GM12878 (cell line): ENCODE measurements at regions not wholly inside any gene's neighbourhood (a gene's known extent, or its start where the extent isn't known, plus 50 kb on each side); places are given as distances from the start of the nearest gene placed in this dataset.

Experiments
- ATAC-seq: fragments of 200-7000 bp; cut with Tn5 transposase; 3 replicates; pipeline ENCODE4 v1.9.1; 2020; ENCODE audit warnings: mild to moderate bottlenecking, moderate library complexity
- BruUV-seq: library from RNA; stranded (reverse); fragments of 400-500 nt; replicated peaks from 2 replicates; lab custom pipeline; 2021; lab: Mats Ljungman, UMichigan
- CTCF ChIA-PET: fragments of 300-600 bp; sonication (Branson Sonifier 250); formaldehyde crosslinking; extraction: SDS; loops from one replicate; lab custom pipeline; 2021; ENCODE audit warnings: inconsistent platforms; lab: Yijun Ruan, JAX
- POLR2A ChIA-PET: fragments of 350-600 bp; formaldehyde crosslinking; extraction: SDS; loops from one replicate; lab custom pipeline; 2021; ENCODE audit warnings: inconsistent platforms; lab: Charles Lee
- RAD21 ChIA-PET: fragments of 300-600 bp; sonication (Branson Sonifier 250); formaldehyde crosslinking; loops from one replicate; lab custom pipeline; 2023; ENCODE audit warnings: antibody characterized with exemption; ENCODE audit not compliant: unreplicated experiment; lab: Charles Lee
- SMC1A ChIA-PET: fragments of 300-600 bp; sonication (Branson Sonifier 250); formaldehyde crosslinking; loops from one replicate; lab custom pipeline; 2023; ENCODE audit not compliant: unreplicated experiment, uncharacterized antibody; lab: Charles Lee
- DNase-seq: peaks from one replicate; pipeline ENCODE4 v3.0.0-alpha.2; 2011; ENCODE audit warnings: low read depth, low spot score
- FAIRE-seq: peaks from 3 replicates; lab custom pipeline; 2011; peaks lifted over from hg19 to GRCh38; lab: Jason Lieb, UNC
- H2AFZ ChIP-seq: 2 replicates; pipeline ENCODE4 v1.6.0; 2011; ENCODE audit warnings: low read depth, low read length, control low read depth; ENCODE audit not compliant: control insufficient read depth
- H3K27ac ChIP-seq: 2 replicates; pipeline ENCODE4 v1.5.1; 2011; ENCODE audit warnings: control low read depth; ENCODE audit not compliant: control insufficient read depth, insufficient read depth
- H3K27me3 ChIP-seq, 2 experiments: replicated peaks in 1 of 2; 2 replicates each; pipeline versions ENCODE4 v1.6.0 to v1.6.1; 2011; ENCODE audit warnings: low read length in 1 of 2; ENCODE audit not compliant: control insufficient read depth in 2 of 2, insufficient read depth in 2 of 2
- H3K36me3 ChIP-seq, 2 experiments: 2 replicates each; pipeline ENCODE4 v1.5.1; 2011; ENCODE audit warnings: low read length in 1 of 2; ENCODE audit not compliant: control insufficient read depth in 2 of 2, insufficient read depth in 2 of 2
- H3K4me1 ChIP-seq: 2 replicates; pipeline ENCODE4 v1.6.1; 2011; ENCODE audit warnings: mild to moderate bottlenecking, low read length, moderate library complexity, mixed read lengths; ENCODE audit not compliant: control insufficient read depth, insufficient read depth
- H3K4me2 ChIP-seq: 2 replicates; pipeline ENCODE4 v1.6.0; 2011; ENCODE audit warnings: control low read depth; ENCODE audit not compliant: control insufficient read depth, insufficient read depth
- H3K4me3 ChIP-seq: fragments of 200-600 bp; sonication (generic); 2 replicates; pipeline ENCODE4 v1.5.1; 2016
- H3K79me2 ChIP-seq: 2 replicates; pipeline ENCODE4 v1.6.0; 2011; ENCODE audit warnings: low read length; ENCODE audit not compliant: control insufficient read depth, insufficient read depth
- H3K9ac ChIP-seq: 2 replicates; pipeline ENCODE4 v1.8.0; 2011; ENCODE audit warnings: low read length, control low read depth, mixed read lengths; ENCODE audit not compliant: control insufficient read depth, insufficient read depth
- H3K9me3 ChIP-seq: replicated peaks from 3 replicates; pipeline ENCODE4 v1.5.1; 2011; ENCODE audit warnings: mild to moderate bottlenecking, low read length; ENCODE audit not compliant: control insufficient read depth, insufficient read depth
- H4K20me1 ChIP-seq: 2 replicates; pipeline ENCODE4 v1.6.0; 2011; ENCODE audit not compliant: control insufficient read depth, insufficient read depth
- CHD1 ChIP-seq: IDR thresholded peaks from 2 replicates; pipeline ENCODE4 v1.6.1; 2012; ENCODE audit warnings: low read depth, low read length, improper control_type of control experiment
- RAD51 ChIP-seq: fragments of 450-650 bp; IDR thresholded peaks from 2 replicates; pipeline ENCODE4 v1.6.1; 2016; ENCODE audit warnings: moderate library complexity, mild to moderate bottlenecking, inconsistent platforms
- WGBS: methylation state at CpG from one replicate; pipeline ENCODE4 v1.1.6; 2016; ENCODE audit warnings: low lambda C conversion rate; ENCODE audit not compliant: insufficient replicate concordance, insufficient coverage; ENCODE audit errors: missing lambda C conversion rate; 5-methylcytosine and 5-hydroxymethylcytosine counted together
- in situ Hi-C: fragments of 300-500 bp; cut with MboI; formaldehyde crosslinking; loops from 9 replicates; pipeline ENCODE4 v1.14.3; 2018; ENCODE audit warnings: mixed read lengths
- intact Hi-C: fragments of 100-400 bp; cut with micrococcal nuclease; formaldehyde crosslinking; loops from one replicate; pipeline ENCODE4 v1.14.2; 2022; ENCODE audit not compliant: unreplicated experiment
- TF ChIP-seq, protein P1 (sequence below): IDR thresholded peaks from 2 replicates; pipeline ENCODE4 v1.6.1; 2011; ENCODE audit warnings: low read depth, mild to moderate bottlenecking, low read length, moderate library complexity, borderline replicate concordance; ENCODE audit errors: extremely low read depth
- TF ChIP-seq, protein P2 (sequence below): fragments of 150-350 bp; IDR thresholded peaks from 2 replicates; pipeline ENCODE4 v1.6.1; 2014; ENCODE audit warnings: mild to moderate bottlenecking, low read depth, low read length
- TF ChIP-seq, protein P3 (sequence below): fragments of 450-650 bp; IDR thresholded peaks from 2 replicates; pipeline ENCODE4 v1.6.1; 2017; ENCODE audit warnings: borderline replicate concordance

DNA sequence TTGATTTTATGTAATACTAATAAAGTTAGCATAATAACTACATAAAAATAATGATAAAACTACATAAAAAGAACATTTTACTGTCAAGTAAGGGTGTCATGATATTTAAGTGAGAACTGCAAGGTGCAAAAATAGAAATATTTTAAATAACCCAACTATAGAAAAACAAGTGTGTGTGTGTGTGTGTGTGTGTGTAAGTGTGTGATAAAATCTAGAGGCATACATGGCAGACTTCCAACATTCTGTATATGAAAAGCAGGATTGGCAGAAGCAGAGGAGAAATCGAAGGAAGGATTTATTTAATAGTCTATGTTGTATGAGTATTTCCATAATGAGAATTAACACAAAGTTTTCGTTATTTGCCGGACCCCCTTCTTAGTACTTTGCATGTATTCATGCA is 334.1 kb downstream of the KCNJ2 start:
- Histone ChIP-seq H3K27ac (no peak overlapping the region), H2AFZ (no peak overlapping the region), H3K4me2 (no peak overlapping the region), H3K9me3 (no peaks in the 10 kb centered on the region), H3K27me3 (no peaks in the 10 kb centered on the region), H3K9ac (no peak overlapping the region), H4K20me1 (no peaks in the 10 kb centered on the region), H3K36me3 (no peaks in the 10 kb centered on the region), H3K79me2 (no peaks in the 10 kb centered on the region), H3K4me3 (no peak overlapping the region), H3K4me1 (no peaks in the 10 kb centered on the region)
- ChIA-PET SMC1A (no interaction called here), CTCF (interaction anchor here (0.6 kb wide), 1 partner anchor 1401 kb away, joined by 3 read pairs; no protein-coding TSS in a partner anchor), RAD21 (no interaction called here), POLR2A (no interaction called here)
- 37% methylated on average over 3 of the region's 3 CpGs for WGBS
- in situ Hi-C loops (no loop called here), intact Hi-C loops (no loop called here)
- TF ChIP-seq RAD51 (no peak), CHD1 (no peak)
- TF ChIP-seq, protein P1, sequence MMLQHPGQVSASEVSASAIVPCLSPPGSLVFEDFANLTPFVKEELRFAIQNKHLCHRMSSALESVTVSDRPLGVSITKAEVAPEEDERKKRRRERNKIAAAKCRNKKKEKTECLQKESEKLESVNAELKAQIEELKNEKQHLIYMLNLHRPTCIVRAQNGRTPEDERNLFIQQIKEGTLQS: no peak
- TF ChIP-seq, protein P2, sequence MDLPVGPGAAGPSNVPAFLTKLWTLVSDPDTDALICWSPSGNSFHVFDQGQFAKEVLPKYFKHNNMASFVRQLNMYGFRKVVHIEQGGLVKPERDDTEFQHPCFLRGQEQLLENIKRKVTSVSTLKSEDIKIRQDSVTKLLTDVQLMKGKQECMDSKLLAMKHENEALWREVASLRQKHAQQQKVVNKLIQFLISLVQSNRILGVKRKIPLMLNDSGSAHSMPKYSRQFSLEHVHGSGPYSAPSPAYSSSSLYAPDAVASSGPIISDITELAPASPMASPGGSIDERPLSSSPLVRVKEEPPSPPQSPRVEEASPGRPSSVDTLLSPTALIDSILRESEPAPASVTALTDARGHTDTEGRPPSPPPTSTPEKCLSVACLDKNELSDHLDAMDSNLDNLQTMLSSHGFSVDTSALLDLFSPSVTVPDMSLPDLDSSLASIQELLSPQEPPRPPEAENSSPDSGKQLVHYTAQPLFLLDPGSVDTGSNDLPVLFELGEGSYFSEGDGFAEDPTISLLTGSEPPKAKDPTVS: no peak
- TF ChIP-seq, protein P3, sequence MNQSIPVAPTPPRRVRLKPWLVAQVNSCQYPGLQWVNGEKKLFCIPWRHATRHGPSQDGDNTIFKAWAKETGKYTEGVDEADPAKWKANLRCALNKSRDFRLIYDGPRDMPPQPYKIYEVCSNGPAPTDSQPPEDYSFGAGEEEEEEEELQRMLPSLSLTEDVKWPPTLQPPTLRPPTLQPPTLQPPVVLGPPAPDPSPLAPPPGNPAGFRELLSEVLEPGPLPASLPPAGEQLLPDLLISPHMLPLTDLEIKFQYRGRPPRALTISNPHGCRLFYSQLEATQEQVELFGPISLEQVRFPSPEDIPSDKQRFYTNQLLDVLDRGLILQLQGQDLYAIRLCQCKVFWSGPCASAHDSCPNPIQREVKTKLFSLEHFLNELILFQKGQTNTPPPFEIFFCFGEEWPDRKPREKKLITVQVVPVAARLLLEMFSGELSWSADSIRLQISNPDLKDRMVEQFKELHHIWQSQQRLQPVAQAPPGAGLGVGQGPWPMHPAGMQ: no peak
- no peak for FAIRE-seq
- no TSS peak for BruUV-seq
- ATAC-seq: no peak
- DNase-seq: no peak
